NT2/D1 (cell line): ENCODE measurements at regions not wholly inside any gene's neighbourhood (a gene's known extent, or its start where the extent isn't known, plus 50 kb on each side); places are given as distances from the start of the nearest gene placed in this dataset.

Experiments
- SUZ12 ChIP-seq: IDR thresholded peaks from 2 replicates; pipeline ENCODE4 v1.6.1; 2011; ENCODE audit not compliant: insufficient read length, insufficient read depth; ENCODE audit errors: extremely low read depth
- ZNF274 ChIP-seq: IDR thresholded peaks from 2 replicates; pipeline ENCODE4 v1.6.1; 2011; ENCODE audit warnings: mild to moderate bottlenecking, low read depth, low read length

- TF ChIP-seq SUZ12 (no peak), ZNF274 (no peak)
These were observed 229.4 kb upstream of the GATB start for GRCh38 chr4:151990201-151990600.
